Activated T-helper 17 cell treated with anti-CD3 and anti-CD28 coated beads, Interleukin-2, amount 50 U/mL, for 72 hours (primary cell): ENCODE measurements at regions not wholly inside any gene's neighbourhood (a gene's known extent, or its start where the extent isn't known, plus 50 kb on each side); places are given as distances from the start of the nearest gene placed in this dataset.

Source experiments
- ATAC-seq: fragments of 150-1000 bp; cut with Tn5 transposase; replicated peaks from 2 replicates; pipeline ENCODE4 v1.10.0; 2021; ENCODE audit warnings: mild to moderate bottlenecking, moderate library complexity
- H3K27ac Mint-ChIP-seq: one replicate; pipeline ENCODE4 v1.8.0; 2022; ENCODE audit warnings: mixed read lengths
- H3K27me3 Mint-ChIP-seq: one replicate; pipeline ENCODE4 v1.8.0; 2022; ENCODE audit warnings: mixed read lengths
- H3K36me3 Mint-ChIP-seq: one replicate; pipeline ENCODE4 v1.8.0; 2022; ENCODE audit warnings: low read depth, mild to moderate bottlenecking, mixed read lengths
- H3K4me1 Mint-ChIP-seq: one replicate; pipeline ENCODE4 v1.8.0; 2022; ENCODE audit warnings: mixed read lengths
- H3K4me3 Mint-ChIP-seq: one replicate; pipeline ENCODE4 v1.8.0; 2022; ENCODE audit warnings: mild to moderate bottlenecking, mixed read lengths
- H3K9me3 Mint-ChIP-seq: one replicate; pipeline ENCODE4 v1.8.0; 2022; ENCODE audit warnings: mixed read lengths

DNA sequence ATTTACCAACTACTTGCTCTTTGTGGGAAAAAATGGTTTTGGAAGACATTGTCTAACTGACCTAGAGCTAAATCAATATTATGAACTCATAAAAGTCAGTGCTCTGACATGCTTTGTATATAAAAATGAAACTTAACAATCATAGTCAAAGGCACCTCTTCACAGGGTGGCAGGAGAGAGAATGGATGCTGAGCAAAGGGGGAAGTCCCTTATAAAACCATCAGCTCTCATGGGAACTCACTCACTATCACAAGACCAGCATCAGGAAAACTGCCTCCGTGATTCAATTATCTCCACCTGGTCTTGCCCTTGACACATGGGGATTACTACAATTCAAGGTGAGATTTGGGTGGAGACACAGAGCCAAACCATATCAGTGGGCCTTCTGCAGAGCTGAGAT is 417.6 kb upstream of the AUTS2 start:
- Mint-ChIP-seq H3K4me3 (no peak overlapping the region), H3K36me3 (no peaks in the 10 kb centered on the region), H3K4me1 (no peaks in the 10 kb centered on the region), H3K27me3 (no peaks in the 10 kb centered on the region), H3K27ac (no peak overlapping the region), H3K9me3 (peaks cover 9% of the 10 kb centered on the region)
- no peak for ATAC-seq

GRCh38 chr7:69182596-69183467 is 415.4 kb upstream of the AUTS2 start:
- Mint-ChIP-seq H3K27ac (no peak overlapping the region), H3K4me3 (no peak overlapping the region), H3K36me3 (no peaks in the 10 kb centered on the region), H3K9me3 (peaks cover 12% of the 10 kb centered on the region), H3K27me3 (no peaks in the 10 kb centered on the region), H3K4me1 (no peaks in the 10 kb centered on the region)
- no peak for ATAC-seq

- Mint-ChIP-seq H3K27me3 (no peaks in the 10 kb centered on the region), H3K4me1 (no peaks in the 10 kb centered on the region), H3K9me3 (peaks cover 8% of the 10 kb centered on the region), H3K27ac (no peak overlapping the region), H3K36me3 (no peaks in the 10 kb centered on the region), H3K4me3 (no peak overlapping the region)
- no peak for ATAC-seq
Observed at GRCh38 chr7:69184339-69184738, 413.9 kb upstream of the AUTS2 start.

DNA sequence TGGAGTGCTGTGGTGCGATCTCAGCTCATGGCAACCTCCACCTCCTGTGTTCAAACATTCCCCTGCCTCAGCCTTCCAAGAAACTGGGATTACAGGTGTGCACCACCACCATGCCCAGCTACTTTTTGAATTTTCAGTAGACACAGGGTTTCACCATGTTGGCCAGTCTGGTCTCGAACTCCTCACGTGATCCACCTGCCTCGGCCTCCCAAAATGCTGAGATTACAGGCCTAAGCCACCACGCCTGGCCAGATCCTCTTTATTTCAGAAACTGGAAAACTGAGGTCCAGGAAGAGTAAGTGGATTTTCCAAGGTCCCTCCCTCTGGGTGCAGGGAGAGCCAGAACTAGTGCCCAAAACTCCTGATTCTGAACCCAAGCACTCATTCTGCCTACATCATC is 413.1 kb upstream of the AUTS2 start:
- Mint-ChIP-seq H3K27me3 (no peaks in the 10 kb centered on the region), H3K4me1 (no peaks in the 10 kb centered on the region), H3K9me3 (peaks cover 8% of the 10 kb centered on the region), H3K4me3 (no peak overlapping the region), H3K36me3 (no peaks in the 10 kb centered on the region), H3K27ac (no peak overlapping the region)
- no peak for ATAC-seq

GRCh38 chr7:69186974-69187373 is 411.3 kb upstream of the AUTS2 start:
- H3K27ac Mint-ChIP-seq: no peak overlapping the region

DNA sequence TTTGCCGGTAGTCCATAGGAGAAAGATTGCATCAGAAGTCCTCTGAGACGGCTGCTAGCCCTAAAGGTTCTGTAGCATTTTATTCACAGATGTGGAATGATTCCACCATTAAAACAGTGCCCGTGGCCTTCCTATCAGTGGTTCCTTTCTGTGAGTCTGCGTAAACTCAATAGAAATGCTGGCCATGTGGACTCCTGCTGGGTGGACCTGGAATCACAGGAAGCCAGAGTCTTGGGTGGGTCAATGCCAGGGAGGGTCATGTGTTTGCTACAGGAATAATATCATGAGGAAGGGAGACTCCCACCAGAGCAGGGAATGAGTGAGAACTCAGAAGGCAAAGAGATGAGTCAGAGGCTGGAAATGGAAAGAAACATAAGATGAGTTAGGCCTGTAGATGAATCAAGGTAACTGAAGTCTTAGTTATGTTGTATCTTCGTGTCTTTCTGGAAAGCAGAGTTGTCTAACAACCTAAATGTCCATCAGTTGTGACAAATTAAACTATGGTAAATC is 410.4 kb upstream of the AUTS2 start:
- Mint-ChIP-seq H3K27me3 (peaks cover 3% of the 10 kb centered on the region), H3K9me3 (peaks cover 7% of the 10 kb centered on the region), H3K4me3 (no peak overlapping the region), H3K36me3 (no peaks in the 10 kb centered on the region), H3K4me1 (no peaks in the 10 kb centered on the region), H3K27ac (no peak overlapping the region)
- ATAC-seq: no peak

More at GRCh38 chr7:69186974-69187373, 411.3 kb upstream of the AUTS2 start:
- H3K4me1 Mint-ChIP-seq: no peaks in the 10 kb centered on the region
- no peak overlapping the region for H3K4me3 Mint-ChIP-seq
- peaks cover 12% of the 10 kb centered on the region for H3K9me3 Mint-ChIP-seq
- no peaks in the 10 kb centered on the region for H3K36me3 Mint-ChIP-seq
- ATAC-seq: no peak
- H3K27me3 Mint-ChIP-seq: peaks cover 3% of the 10 kb centered on the region

DNA sequence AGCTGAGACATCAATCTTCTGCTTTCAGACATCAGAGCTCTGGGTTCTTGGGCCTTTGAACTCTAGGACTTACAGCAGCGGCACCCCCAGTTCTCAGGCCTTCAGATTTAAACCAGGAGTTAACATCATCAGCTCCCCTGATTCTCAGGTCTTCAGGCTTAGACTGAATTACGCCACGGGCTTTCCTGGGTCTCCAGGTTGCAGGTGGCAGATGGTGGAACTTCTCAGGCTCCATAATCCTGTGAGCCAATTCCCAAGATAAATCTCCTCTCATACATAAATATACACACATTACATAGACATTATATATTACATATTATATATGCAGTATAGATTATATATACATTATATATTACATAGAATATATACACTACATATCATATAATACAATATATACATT is 408.9 kb upstream of the AUTS2 start:
- Mint-ChIP-seq H3K9me3 (peaks cover 15% of the 10 kb centered on the region), H3K27ac (no peak overlapping the region), H3K36me3 (no peaks in the 10 kb centered on the region), H3K4me1 (no peaks in the 10 kb centered on the region), H3K4me3 (no peak overlapping the region), H3K27me3 (peaks cover 3% of the 10 kb centered on the region)
- ATAC-seq: no peak

- no peak for ATAC-seq
- Mint-ChIP-seq H3K27ac (no peak overlapping the region), H3K4me1 (no peaks in the 10 kb centered on the region), H3K27me3 (peaks cover 3% of the 10 kb centered on the region), H3K36me3 (no peaks in the 10 kb centered on the region), H3K9me3 (peaks cover 17% of the 10 kb centered on the region), H3K4me3 (no peak overlapping the region)
Observed at GRCh38 chr7:69190025-69190424, 408.2 kb upstream of the AUTS2 start.

DNA sequence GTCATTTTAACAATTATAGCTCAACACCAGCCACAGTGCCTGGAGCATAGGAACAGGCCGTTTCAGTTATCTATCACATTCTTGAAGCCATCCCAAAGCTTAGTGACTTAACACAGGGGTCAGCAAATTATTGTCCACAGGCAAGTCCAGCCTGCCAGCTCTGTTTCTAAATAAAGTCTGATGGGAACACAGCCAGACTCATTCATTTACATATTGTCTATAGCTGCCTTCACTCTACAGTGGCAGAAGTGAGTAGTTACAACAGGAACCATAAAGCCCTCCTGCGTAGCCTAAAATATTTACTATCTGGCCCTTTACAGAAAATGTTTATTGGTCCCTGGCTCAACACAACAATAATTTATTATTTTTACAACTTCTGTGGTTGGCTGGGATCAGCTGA is 407.5 kb upstream of the AUTS2 start:
- peaks cover 3% of the 10 kb centered on the region for H3K27me3 Mint-ChIP-seq
- H3K27ac Mint-ChIP-seq: no peak overlapping the region
- peaks cover 17% of the 10 kb centered on the region for H3K9me3 Mint-ChIP-seq
- H3K36me3 Mint-ChIP-seq: no peaks in the 10 kb centered on the region
- H3K4me3 Mint-ChIP-seq: no peak overlapping the region
- no peaks in the 10 kb centered on the region for H3K4me1 Mint-ChIP-seq
- ATAC-seq: no peak

- Mint-ChIP-seq H3K9me3 (peaks cover 22% of the 10 kb centered on the region), H3K27ac (no peak overlapping the region), H3K27me3 (peaks cover 3% of the 10 kb centered on the region), H3K4me3 (no peak overlapping the region), H3K36me3 (no peaks in the 10 kb centered on the region), H3K4me1 (no peaks in the 10 kb centered on the region)
- no peak for ATAC-seq
Observed at GRCh38 chr7:69192134-69192533, 406.1 kb upstream of the AUTS2 start.

DNA sequence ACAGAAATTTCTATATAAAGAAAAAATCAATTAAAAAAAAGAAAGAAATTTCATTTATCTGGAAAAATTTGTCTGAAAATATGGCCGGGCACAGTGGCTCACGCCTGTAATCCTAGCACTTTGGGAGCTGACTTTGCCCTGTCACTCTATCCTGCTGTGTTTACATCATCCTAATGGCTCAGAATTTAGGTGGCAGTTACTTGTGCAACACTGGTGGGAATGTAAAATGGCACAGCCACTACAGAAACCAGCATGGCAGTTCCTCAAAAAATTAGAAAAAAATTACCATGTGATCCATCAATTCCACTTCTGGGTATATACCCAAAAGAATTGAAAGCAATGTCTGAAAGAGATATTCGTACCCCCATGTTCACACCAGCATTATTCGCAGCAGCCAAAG is 405.2 kb upstream of the AUTS2 start:
- no peak for ATAC-seq
- Mint-ChIP-seq H3K27me3 (peaks cover 3% of the 10 kb centered on the region), H3K9me3 (peaks cover 22% of the 10 kb centered on the region), H3K4me1 (no peaks in the 10 kb centered on the region), H3K27ac (no peak overlapping the region), H3K4me3 (no peak overlapping the region), H3K36me3 (no peaks in the 10 kb centered on the region)

DNA sequence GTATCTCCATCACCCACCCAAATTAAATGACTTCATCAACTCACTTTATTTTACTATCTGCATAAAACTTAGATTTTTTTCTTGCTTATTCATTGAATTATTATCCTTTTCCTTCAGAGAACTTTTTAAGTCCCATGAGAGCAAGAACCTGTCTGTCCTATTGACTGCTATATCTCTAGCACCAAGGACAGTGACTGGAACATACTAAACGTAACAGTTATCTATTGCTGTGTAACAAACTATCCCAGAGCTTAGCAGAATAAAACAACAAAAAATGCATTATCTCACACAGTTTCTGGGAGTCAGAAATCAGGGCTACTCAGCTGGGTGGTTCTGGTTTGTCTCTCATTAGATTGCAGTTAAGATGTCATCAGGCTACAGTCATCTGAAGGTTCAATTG is 401.7 kb upstream of the AUTS2 start:
- no peak for ATAC-seq
- peaks cover 7% of the 10 kb centered on the region for H3K4me1 Mint-ChIP-seq

DNA sequence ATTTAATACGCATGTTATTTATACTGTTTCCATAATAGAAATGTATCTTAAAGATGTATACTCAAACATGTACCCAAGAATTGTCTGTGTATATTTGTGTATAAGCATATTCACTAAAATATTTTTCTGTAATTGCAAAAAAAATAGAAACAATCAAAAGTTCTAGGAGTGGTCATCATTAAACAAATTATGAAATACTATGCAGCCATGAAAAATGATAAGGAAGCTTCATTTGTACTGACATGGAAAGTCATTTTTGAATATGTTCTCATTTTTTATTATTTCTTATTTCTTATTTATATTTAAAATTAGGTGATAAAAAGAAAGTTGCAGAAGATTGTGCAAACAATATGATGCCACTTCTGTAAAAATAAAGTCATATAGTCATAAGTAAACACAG is 400.0 kb upstream of the AUTS2 start:
- ATAC-seq: no peak
- Mint-ChIP-seq H3K4me3 (no peak overlapping the region), H3K27ac (no peak overlapping the region), H3K9me3 (peaks cover 34% of the 10 kb centered on the region), H3K4me1 (peaks cover 7% of the 10 kb centered on the region), H3K36me3 (no peaks in the 10 kb centered on the region), H3K27me3 (no peaks in the 10 kb centered on the region)

More for the DNA sequence above, 401.7 kb upstream of the AUTS2 start:
- H3K9me3 Mint-ChIP-seq: peaks cover 34% of the 10 kb centered on the region
- H3K36me3 Mint-ChIP-seq: no peaks in the 10 kb centered on the region
- H3K4me3 Mint-ChIP-seq: no peak overlapping the region
- no peak overlapping the region for H3K27ac Mint-ChIP-seq
- no peaks in the 10 kb centered on the region for H3K27me3 Mint-ChIP-seq

- Mint-ChIP-seq H3K27ac (peak overlapping the region; percentile 3), H3K27me3 (no peaks in the 10 kb centered on the region), H3K9me3 (peaks cover 29% of the 10 kb centered on the region), H3K36me3 (no peaks in the 10 kb centered on the region), H3K4me3 (no peak overlapping the region), H3K4me1 (peaks cover 7% of the 10 kb centered on the region)
- no peak for ATAC-seq
Observed at GRCh38 chr7:69199041-69199440, 399.2 kb upstream of the AUTS2 start.

- peaks cover 29% of the 10 kb centered on the region for H3K9me3 Mint-ChIP-seq
- H3K27me3 Mint-ChIP-seq: no peaks in the 10 kb centered on the region
- H3K4me3 Mint-ChIP-seq: no peak overlapping the region
- peaks cover 7% of the 10 kb centered on the region for H3K4me1 Mint-ChIP-seq
- peak overlapping the region; percentile 3 for H3K27ac Mint-ChIP-seq
- ATAC-seq: no peak
- no peaks in the 10 kb centered on the region for H3K36me3 Mint-ChIP-seq
Observed at GRCh38 chr7:69199661-69200060, 398.6 kb upstream of the AUTS2 start.
